ENCODE measurements at regions not wholly inside any gene's neighbourhood (a gene's known extent, or its start where the extent isn't known, plus 50 kb on each side); places are given as distances from the start of the nearest gene placed in this dataset.
"Not testable (repeated sequence)": the region's sequence is repeated elsewhere in the genome, so short reads cannot be mapped to it uniquely, and the experiment has no call there.

DNA sequence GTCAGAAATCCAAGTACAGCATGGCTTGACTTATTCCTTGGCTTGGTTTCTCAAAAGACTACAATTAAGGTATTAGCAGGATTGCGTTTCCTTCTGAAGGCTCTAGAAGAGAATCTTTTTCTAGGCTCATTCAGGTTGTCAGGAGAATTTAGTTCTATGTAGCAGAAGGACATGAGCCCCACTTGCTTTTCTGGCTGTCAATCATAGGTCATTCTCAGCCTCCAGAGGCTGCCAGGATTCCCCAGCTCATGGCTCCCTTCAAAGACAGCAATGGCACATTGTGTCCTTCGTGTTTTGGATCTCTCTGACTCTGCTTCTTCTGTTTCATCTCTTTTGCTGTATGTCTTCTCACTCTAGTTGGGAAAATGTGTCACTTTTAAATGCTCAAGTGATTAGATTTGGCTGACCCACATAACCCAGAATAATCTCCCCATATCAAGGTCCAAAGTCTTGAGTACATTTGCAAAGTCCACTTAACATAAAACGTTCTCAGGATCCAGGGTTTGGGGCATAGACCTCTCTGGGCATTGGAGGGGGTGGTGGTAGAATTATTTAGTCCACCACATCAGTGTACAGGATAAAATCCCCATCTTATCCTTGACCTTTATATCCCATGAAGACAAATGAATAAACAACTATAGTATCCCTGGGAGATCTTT, 126.7 kb upstream of the BCL9 start:
- no peak for TF ChIP-seq CTCF (IDR thresholded peaks at IDR 0.05; ENCODE audit: control insufficient read depth, extremely low read depth, insufficient read depth)
- no peak overlapping the region for H3K4me3 ChIP-seq (ENCODE audit: low read depth, low read length)
- DNase-seq (ENCODE audit: low read depth) = no peak

GRCh38 chr1:147417024-147417423, 124.3 kb upstream of the BCL9 start:
- no peak for TF ChIP-seq CTCF (IDR thresholded peaks at IDR 0.05; ENCODE audit: control insufficient read depth, extremely low read depth, insufficient read depth)

DNA sequence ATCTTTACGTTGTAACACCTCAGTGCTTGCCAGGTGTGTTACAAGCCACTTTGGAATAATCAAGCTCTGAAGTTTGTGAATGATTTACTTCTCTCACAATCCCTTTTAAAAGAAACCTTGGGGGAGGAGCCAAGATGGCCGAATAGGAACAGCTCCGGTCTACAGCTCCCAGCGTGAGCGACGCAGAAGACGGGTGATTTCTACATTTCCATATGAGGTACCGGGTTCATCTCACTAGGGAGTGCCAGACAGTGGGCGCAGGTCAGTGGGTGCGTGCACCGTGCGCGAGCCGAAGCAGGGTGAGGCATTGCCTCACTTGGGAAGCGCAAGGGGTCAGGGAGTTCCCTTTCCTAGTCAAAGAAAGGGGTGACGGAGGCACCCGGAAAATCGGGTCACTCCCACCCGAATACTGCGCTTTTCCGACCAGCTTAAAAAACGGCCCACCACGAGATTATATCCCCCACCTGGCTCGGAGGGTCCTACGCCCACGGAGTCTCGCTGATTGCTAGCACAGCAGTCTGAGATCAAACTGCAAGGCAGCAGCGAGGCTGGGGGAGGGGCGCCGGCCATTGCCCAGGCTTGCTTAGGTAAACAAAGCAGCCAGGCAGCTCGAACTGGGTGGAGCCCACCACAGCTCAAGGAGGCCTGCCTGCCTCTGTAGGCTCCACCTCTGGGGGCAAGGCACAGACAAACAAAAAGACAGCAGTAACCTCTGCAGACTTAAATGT, 118.0 kb upstream of the BCL9 start:
- H3K4me3 ChIP-seq (ENCODE audit: low read depth, low read length); DNase-seq (ENCODE audit: low read depth): not testable (repeated sequence)

More at GRCh38 chr1:147417024-147417423, 124.3 kb upstream of the BCL9 start:
- DNase-seq (ENCODE audit: low read depth) = no peak
- no peak overlapping the region for H3K4me3 ChIP-seq (ENCODE audit: low read depth, low read length)

GRCh38 chr1:147434921-147435320, 106.4 kb upstream of the BCL9 start:
- TF ChIP-seq CTCF (IDR thresholded peaks at IDR 0.05; ENCODE audit: control insufficient read depth, extremely low read depth, insufficient read depth) = no peak
- no peak for DNase-seq (ENCODE audit: low read depth)
- no peak overlapping the region for H3K4me3 ChIP-seq (ENCODE audit: low read depth, low read length)

GRCh38 chr1:147444381-147444780, 96.9 kb upstream of the BCL9 start:
- no peak overlapping the region for H3K4me3 ChIP-seq (ENCODE audit: low read depth, low read length)
- TF ChIP-seq CTCF (IDR thresholded peaks at IDR 0.05; ENCODE audit: control insufficient read depth, extremely low read depth, insufficient read depth) = no peak
- DNase-seq (ENCODE audit: low read depth) = no peak

- no peak overlapping the region for H3K4me3 ChIP-seq (ENCODE audit: low read depth, low read length)
- DNase-seq (ENCODE audit: low read depth) = no peak
- no peak for TF ChIP-seq CTCF (IDR thresholded peaks at IDR 0.05; ENCODE audit: control insufficient read depth, extremely low read depth, insufficient read depth)
Measured at GRCh38 chr1:147451628-147452027, 89.7 kb upstream of the BCL9 start.

GRCh38 chr1:147452809-147453208, 88.5 kb upstream of the BCL9 start:
- no peak for DNase-seq (ENCODE audit: low read depth)
- H3K4me3 ChIP-seq (ENCODE audit: low read depth, low read length) = no peak overlapping the region
- TF ChIP-seq CTCF (IDR thresholded peaks at IDR 0.05; ENCODE audit: control insufficient read depth, extremely low read depth, insufficient read depth) = no peak

Data from LNCaP clone FGC (cell line).